Thyroid gland (tissue), 4 donors: ENCODE measurements at regions not wholly inside any gene's neighbourhood (a gene's known extent, or its start where the extent isn't known, plus 50 kb on each side); places are given as distances from the start of the nearest gene placed in this dataset.
"Not testable (repeated sequence)": the region's sequence is repeated elsewhere in the genome, so short reads cannot be mapped to it uniquely, and the experiment has no call there.

Experiments used
- DNase-seq, 2 donors: peaks; one replicate each; pipeline ENCODE4 v3.0.0-alpha.2; 2019
- H3K27ac ChIP-seq, 3 donors: fragments of 200-600 bp; sonication (generic); 1 replicate in 2 of 3; 2 replicates in 1 of 3; pipeline ENCODE4 v1.5.1; 2016 to 2019; ENCODE audit warnings: mild to moderate bottlenecking in 1 of 3, moderate library complexity in 1 of 3
- H3K27me3 ChIP-seq: fragments of 200-600 bp; sonication (generic); one replicate; pipeline ENCODE4 v1.5.1; 2019
- H3K36me3 ChIP-seq, 2 donors: fragments of 200-600 bp; sonication (generic); one replicate each; pipeline ENCODE4 v1.5.1; 2016 to 2019
- H3K4me1 ChIP-seq, 2 donors: fragments of 200-600 bp; sonication (generic); one replicate each; pipeline ENCODE4 v1.5.1; 2017 to 2019
- H3K4me3 ChIP-seq, 3 donors: fragments of 200-600 bp; sonication (generic); replicated peaks in 1 of 3; 1 replicate in 2 of 3; 2 replicates in 1 of 3; pipeline ENCODE4 v1.5.1; 2016; ENCODE audit warnings: mild to moderate bottlenecking in 1 of 3
- H3K9me3 ChIP-seq: fragments of 200-600 bp; sonication (generic); one replicate; pipeline ENCODE4 v1.5.1; 2017
- CTCF ChIP-seq, 6 experiments: fragments of 200-600 bp in 3 of 6; fragments of 450-650 bp in 3 of 6; sonication (generic) in 3 of 6; IDR thresholded peaks; one replicate each; pipeline ENCODE4 v1.5.1; 2016 to 2019; ENCODE audit warnings: antibody characterized with exemption in 6 of 6, mild to moderate bottlenecking in 2 of 6, inconsistent platforms in 1 of 6, moderate library complexity in 1 of 6
- POLR2A ChIP-seq, 2 donors: fragments of 450-650 bp; IDR thresholded peaks; one replicate each; pipeline ENCODE4 v1.6.1; 2017; ENCODE audit warnings: antibody characterized with exemption in 2 of 2, mild to moderate bottlenecking in 2 of 2, moderate library complexity in 1 of 2
- WGBS, 2 donors: methylation state at CpG; one replicate each; pipeline ENCODE4 v1.1.5; 2017; 5-methylcytosine and 5-hydroxymethylcytosine counted together
- intact Hi-C: fragments of 100-400 bp; cut with DNase I; formaldehyde crosslinking; loops from one replicate; pipeline ENCODE4 v1.15.1; 2023

DNA sequence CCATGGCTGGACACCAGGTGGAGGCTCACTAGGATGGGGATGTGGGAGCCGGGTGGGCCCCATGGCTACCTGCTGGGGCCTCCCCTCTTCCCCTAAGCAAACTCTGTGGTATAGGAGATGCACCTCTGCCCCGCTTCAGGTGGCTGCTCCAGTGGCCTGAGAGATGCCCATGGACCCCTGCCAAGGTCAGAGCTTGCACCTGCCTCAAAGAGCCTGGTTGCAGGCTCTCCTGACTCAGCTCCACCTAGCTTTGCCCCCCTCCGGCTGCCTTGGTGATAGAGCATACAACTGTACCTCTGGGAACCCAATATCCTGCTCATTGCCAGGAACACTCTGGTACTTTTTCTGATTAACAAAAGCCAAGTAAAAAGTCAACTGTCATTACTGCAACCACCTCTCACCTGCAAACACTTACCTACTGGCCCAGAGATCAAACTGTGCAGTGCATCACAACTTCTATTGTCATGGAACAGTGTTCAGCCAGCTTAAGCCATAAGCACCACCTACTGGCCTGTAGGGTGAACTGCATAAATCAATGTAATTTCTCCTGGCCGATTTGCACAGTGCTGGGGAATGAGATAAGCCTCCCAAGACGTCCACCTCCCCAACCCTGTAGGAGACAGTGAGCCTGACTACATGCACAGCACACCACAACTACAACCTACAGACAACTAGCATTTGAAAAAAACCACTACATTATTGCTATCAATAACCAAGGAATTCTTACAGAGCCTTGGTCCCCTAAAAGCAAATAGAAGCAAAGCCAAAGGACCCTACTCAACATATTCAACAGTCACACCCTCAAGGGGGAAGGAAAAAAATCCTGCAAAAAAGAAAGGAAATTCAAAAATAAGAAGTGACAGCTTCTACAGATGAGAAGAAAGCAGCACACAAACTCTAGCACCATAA lies 352.4 kb upstream of the ARHGEF26 start:
- peak; percentile 62 to 92 (median 82) for TF ChIP-seq CTCF (IDR thresholded peaks at IDR 0.05)
- TF ChIP-seq POLR2A (IDR thresholded peaks at IDR 0.05), result no peak
- H3K36me3 ChIP-seq, result no peaks in the 10 kb centered on the region
- no peak overlapping the region for H3K4me3 ChIP-seq
- H3K27me3 ChIP-seq, result no peaks in the 10 kb centered on the region
- WGBS, 2 donors, result 38 to 56% methylated on average over 4 to 5 of the region's 5 CpGs
- intact Hi-C loops, result loop anchor here (5.0 kb wide), 1 partner anchor 727 kb away; no protein-coding TSS in a partner anchor
- no peak overlapping the region for H3K27ac ChIP-seq
- H3K9me3 ChIP-seq, result no peaks in the 10 kb centered on the region
- DNase-seq, result peak; percentile 40 to 51
- H3K4me1 ChIP-seq, result no peaks in the 10 kb centered on the region

DNA sequence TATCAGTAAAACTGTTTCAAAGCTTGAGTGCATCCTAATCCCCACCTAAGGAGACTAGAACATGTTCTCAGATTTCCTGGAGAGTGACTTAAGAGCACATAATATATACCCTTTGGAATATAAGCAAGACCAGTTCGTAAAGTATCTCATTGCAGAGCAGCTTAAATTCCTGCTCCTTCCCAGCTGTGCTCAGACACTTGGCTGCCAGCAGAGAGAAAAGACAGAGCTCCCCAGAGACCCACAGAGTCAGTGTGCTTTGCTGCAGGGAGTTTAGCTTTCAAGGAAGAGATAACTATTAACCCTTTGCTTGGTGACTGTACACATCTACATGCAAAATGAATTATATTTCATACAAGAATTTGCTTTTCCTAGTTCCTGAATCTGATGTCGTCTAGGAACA lies 338.1 kb upstream of the ARHGEF26 start:
- Histone ChIP-seq H3K4me1 (no peaks in the 10 kb centered on the region), H3K36me3 (no peaks in the 10 kb centered on the region), H3K27me3 (no peaks in the 10 kb centered on the region), H3K27ac (no peak overlapping the region), H3K4me3 (no peak overlapping the region), H3K9me3 (no peaks in the 10 kb centered on the region)
- 66 to 72% methylated on average over 2 of the region's 2 CpGs for WGBS, 2 donors
- no peak for DNase-seq
- TF ChIP-seq CTCF (IDR thresholded peaks at IDR 0.05) (no peak), POLR2A (IDR thresholded peaks at IDR 0.05) (no peak)
- intact Hi-C loops, result no loop called here

DNA sequence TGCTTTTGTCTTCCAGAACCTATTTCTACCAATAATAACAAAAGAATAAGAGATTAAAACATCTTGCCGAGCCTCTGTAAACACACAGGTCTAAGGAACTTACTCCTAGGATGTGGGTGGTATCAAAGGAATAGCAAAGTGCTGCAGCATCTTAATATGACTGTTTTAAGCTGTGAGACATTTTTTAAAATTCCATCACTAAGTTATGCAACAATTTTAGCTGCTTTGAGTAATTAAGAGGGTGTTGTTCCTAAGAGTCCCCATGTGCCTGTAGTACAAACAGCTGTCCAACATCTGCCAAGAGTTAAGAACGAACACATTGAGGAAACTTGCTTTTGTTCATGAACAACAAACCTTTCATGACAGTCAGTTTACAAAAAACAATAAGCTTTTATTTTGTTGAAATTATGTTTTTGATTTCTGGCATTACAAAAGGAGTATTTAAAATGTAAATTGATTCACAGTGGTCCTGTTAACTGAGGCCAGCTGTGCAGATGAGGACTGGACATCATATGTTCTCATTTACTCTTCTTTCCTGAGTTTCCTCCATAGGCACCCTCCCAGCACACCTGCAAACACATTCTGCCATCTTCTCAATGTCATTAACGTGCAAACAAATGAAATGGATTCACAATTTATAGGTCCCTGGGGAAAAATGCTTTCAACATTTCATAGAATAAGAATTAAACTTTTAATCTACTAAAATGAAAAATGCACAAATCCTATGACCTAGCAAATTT lies 337.3 kb upstream of the ARHGEF26 start:
- intact Hi-C loops, result no loop called here
- Histone ChIP-seq H3K36me3 (no peaks in the 10 kb centered on the region), H3K4me3 (no peak overlapping the region), H3K4me1 (no peaks in the 10 kb centered on the region), H3K9me3 (no peaks in the 10 kb centered on the region), H3K27me3 (no peaks in the 10 kb centered on the region), H3K27ac (no peak overlapping the region)
- WGBS, 2 donors, result 43 to 51% methylated on average over 3 of the region's 3 CpGs
- no peak for TF ChIP-seq POLR2A (IDR thresholded peaks at IDR 0.05)
- TF ChIP-seq CTCF (IDR thresholded peaks at IDR 0.05), result no peak
- no peak for DNase-seq

GRCh38 chr3:153785901-153786300 lies 335.3 kb upstream of the ARHGEF26 start:
- no peaks in the 10 kb centered on the region for H3K4me1 ChIP-seq
- WGBS, 2 donors, result 85 to 88% methylated on average over 3 of the region's 3 CpGs
- H3K27me3 ChIP-seq, result no peaks in the 10 kb centered on the region
- no peak for DNase-seq
- intact Hi-C loops, result no loop called here
- H3K27ac ChIP-seq, result no peak overlapping the region
- H3K36me3 ChIP-seq, result no peaks in the 10 kb centered on the region
- H3K4me3 ChIP-seq, result no peak overlapping the region
- no peak for TF ChIP-seq CTCF (IDR thresholded peaks at IDR 0.05)
- TF ChIP-seq POLR2A (IDR thresholded peaks at IDR 0.05), result no peak
- H3K9me3 ChIP-seq, result no peaks in the 10 kb centered on the region

- Histone ChIP-seq H3K36me3 (no peaks in the 10 kb centered on the region), H3K27ac (no peak overlapping the region), H3K4me3 (no peak overlapping the region), H3K9me3 (no peaks in the 10 kb centered on the region), H3K4me1 (no peaks in the 10 kb centered on the region), H3K27me3 (no peaks in the 10 kb centered on the region)
- 64 to 70% methylated on average over 3 of the region's 3 CpGs for WGBS, 2 donors
- DNase-seq, result no peak
- intact Hi-C loops, result no loop called here
- TF ChIP-seq POLR2A (IDR thresholded peaks at IDR 0.05), result no peak
- TF ChIP-seq CTCF (IDR thresholded peaks at IDR 0.05), result no peak
Measured at GRCh38 chr3:153789380-153789779, 331.8 kb upstream of the ARHGEF26 start.

DNA sequence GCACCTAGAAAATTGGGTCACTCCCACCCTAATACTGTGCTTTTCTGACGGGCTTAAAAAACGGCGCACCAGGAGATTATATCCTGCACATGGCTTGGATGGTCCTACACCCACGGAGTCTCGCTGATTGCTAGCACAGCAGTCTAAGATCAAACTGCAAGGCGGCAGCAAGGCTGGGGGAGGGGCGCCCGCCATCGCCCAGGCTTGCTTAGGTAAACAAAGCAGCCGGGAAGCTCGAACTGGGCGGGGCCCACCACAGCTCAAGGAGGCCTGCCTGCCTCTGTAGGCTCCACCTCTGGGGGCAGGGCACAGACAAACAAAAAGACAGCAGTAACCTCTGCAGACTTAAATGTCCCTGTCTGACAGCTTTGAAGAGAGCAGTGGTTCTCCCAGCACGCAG lies 324.1 kb upstream of the ARHGEF26 start:
- 86 to 100% methylated on average over 4 to 13 of the region's 13 CpGs for WGBS, 2 donors
- H3K9me3 ChIP-seq, DNase-seq, intact Hi-C loops, H3K27ac ChIP-seq, H3K36me3 ChIP-seq, H3K4me3 ChIP-seq, H3K27me3 ChIP-seq, H3K4me1 ChIP-seq: not testable (repeated sequence)
